PC-3 (cell line): ENCODE measurements at regions not wholly inside any gene's neighbourhood (a gene's known extent, or its start where the extent isn't known, plus 50 kb on each side); places are given as distances from the start of the nearest gene placed in this dataset.

Experiments used
- ATAC-seq: fragments of 200-7000 bp; cut with Tn5 transposase; 2 replicates; pipeline ENCODE4 v1.9.1; 2020; ENCODE audit warnings: mild to moderate bottlenecking, moderate library complexity
- BruUV-seq: library from RNA; stranded (reverse); fragments of 400-500 nt; replicated peaks from 2 replicates; lab custom pipeline; 2021; lab: Mats Ljungman, UMichigan
- CTCF ChIA-PET: fragments of 300-600 bp; sonication (Branson Sonifier 250); formaldehyde crosslinking; loops from one replicate; lab custom pipeline; 2022; ENCODE audit warnings: antibody characterized with exemption; lab: Charles Lee
- POLR2A ChIA-PET: fragments of 300-600 bp; sonication (Branson Sonifier 250); formaldehyde crosslinking; loops from one replicate; lab custom pipeline; 2022; ENCODE audit warnings: antibody characterized with exemption; ENCODE audit not compliant: unreplicated experiment; lab: Charles Lee
- DNase-seq: peaks from one replicate; pipeline ENCODE4 v3.0.0-alpha.2; 2015
- H2AFZ ChIP-seq: fragments of 300-600 bp; sonication (generic); 2 replicates; pipeline ENCODE4 v1.6.0; 2016; ENCODE audit warnings: antibody characterized with exemption, low read length
- H3F3A ChIP-seq: fragments of 300-600 bp; sonication (generic); one replicate; pipeline ENCODE4 v1.6.0; 2017; ENCODE audit warnings: antibody characterized with exemption, low read length, control low read depth, mild to moderate bottlenecking; ENCODE audit not compliant: unreplicated experiment
- H3K27ac ChIP-seq: fragments of 300-600 bp; sonication (generic); 2 replicates; pipeline ENCODE4 v1.5.1; 2016; ENCODE audit warnings: mild to moderate bottlenecking, low read length
- H3K27me3 ChIP-seq: fragments of 300-600 bp; sonication (generic); 2 replicates; pipeline ENCODE4 v1.6.1; 2016; ENCODE audit warnings: low read length, mixed read lengths
- H3K36me3 ChIP-seq: fragments of 300-600 bp; sonication (generic); 2 replicates; pipeline ENCODE4 v1.6.1; 2016; ENCODE audit warnings: low read depth, mixed run types, low read length, mixed read lengths
- H3K4me1 ChIP-seq: fragments of 300-600 bp; sonication (generic); 2 replicates; pipeline ENCODE4 v1.5.1; 2016; ENCODE audit warnings: low read length; ENCODE audit not compliant: insufficient read depth
- H3K4me2 ChIP-seq: fragments of 300-600 bp; sonication (generic); 2 replicates; pipeline ENCODE4 v1.6.0; 2016; ENCODE audit warnings: low read length
- H3K4me3 ChIP-seq: fragments of 300-600 bp; sonication (generic); 2 replicates; pipeline ENCODE4 v1.5.1; 2016; ENCODE audit warnings: mild to moderate bottlenecking, low read length, mixed read lengths
- H3K79me2 ChIP-seq: fragments of 300-600 bp; sonication (generic); 2 replicates; pipeline ENCODE4 v1.6.1; 2017; ENCODE audit warnings: low read length, mixed read lengths
- H3K9ac ChIP-seq: fragments of 300-600 bp; sonication (generic); 2 replicates; pipeline ENCODE4 v1.6.0; 2016; ENCODE audit warnings: mild to moderate bottlenecking, low read length
- H3K9me2 ChIP-seq: fragments of 300-600 bp; sonication (generic); replicated peaks from 2 replicates; pipeline ENCODE4 v1.6.1; 2016; ENCODE audit warnings: mixed run types, low read length, mixed read lengths
- H3K9me3 ChIP-seq: fragments of 300-600 bp; sonication (generic); 2 replicates; pipeline ENCODE4 v1.6.1; 2016; ENCODE audit warnings: low read length, mixed read lengths
- H4K20me1 ChIP-seq: fragments of 300-600 bp; sonication (generic); 2 replicates; pipeline ENCODE4 v1.6.1; 2016; ENCODE audit warnings: low read length, mixed read lengths
- CTCF ChIP-seq: fragments of 300-600 bp; sonication (generic); conservative IDR thresholded peaks from 2 replicates; pipeline ENCODE4 v1.5.1; 2017; ENCODE audit warnings: antibody characterized with exemption, low read depth, mild to moderate bottlenecking, low read length
- EZH2 ChIP-seq: fragments of 300-600 bp; sonication (generic); IDR thresholded peaks from one replicate; pipeline ENCODE4 v1.6.1; 2017; ENCODE audit warnings: antibody characterized with exemption, mild to moderate bottlenecking, low read length; ENCODE audit not compliant: unreplicated experiment
- EZH2phosphoT487 ChIP-seq: fragments of 300-600 bp; sonication (generic); IDR thresholded peaks from 2 replicates; pipeline ENCODE4 v1.6.1; 2018; ENCODE audit warnings: mild to moderate bottlenecking, antibody characterized with exemption, low read length, borderline replicate concordance
- intact Hi-C: fragments of 100-400 bp; cut with micrococcal nuclease; formaldehyde crosslinking; loops from 2 replicates; pipeline ENCODE4 v1.9.0; 2023

- CTCF ChIA-PET: interaction anchor here (0.7 kb wide), 1 partner anchor 17 kb away, joined by 3 read pairs; no protein-coding TSS in a partner anchor
- H3K9ac ChIP-seq: no peak overlapping the region
- TF ChIP-seq CTCF: no peak
- no peak for TF ChIP-seq EZH2
- TF ChIP-seq EZH2phosphoT487: no peak
Measured at GRCh38 chr4:56240554-56241174, 146.6 kb downstream of the AASDH start.

GRCh38 chr4:56238251-56238650 is 149.0 kb downstream of the AASDH start:
- DNase-seq (no peak), ATAC-seq (no peak)
- Histone ChIP-seq H3K27ac (no peak overlapping the region), H3K36me3 (no peaks in the 10 kb centered on the region), H3K27me3 (peaks cover 60% of the 10 kb centered on the region), H4K20me1 (no peaks in the 10 kb centered on the region), H3K9me2 (no peaks in the 10 kb centered on the region), H3K4me2 (no peak overlapping the region), H3K4me1 (no peaks in the 10 kb centered on the region), H2AFZ (no peak overlapping the region), H3K4me3 (no peak overlapping the region), H3K79me2 (no peaks in the 10 kb centered on the region), H3K9ac (no peak overlapping the region), H3F3A (no peaks in the 10 kb centered on the region), H3K9me3 (no peaks in the 10 kb centered on the region)
- TF ChIP-seq CTCF (no peak), EZH2 (no peak), EZH2phosphoT487 (no peak)
- POLR2A ChIA-PET: no interaction called here
- intact Hi-C loops: no loop called here
- BruUV-seq: no TSS peak
- CTCF ChIA-PET: no interaction called here

More at GRCh38 chr4:56240554-56241174, 146.6 kb downstream of the AASDH start:
- H3F3A ChIP-seq: no peaks in the 10 kb centered on the region
- H3K4me3 ChIP-seq: no peak overlapping the region
- ATAC-seq (no peak), DNase-seq (no peak)
- H3K9me2 ChIP-seq: no peaks in the 10 kb centered on the region
- no peak overlapping the region for H3K27ac ChIP-seq
- H3K4me2 ChIP-seq: no peak overlapping the region
- H3K79me2 ChIP-seq: no peaks in the 10 kb centered on the region
- H3K36me3 ChIP-seq: no peaks in the 10 kb centered on the region
- H3K9me3 ChIP-seq: no peaks in the 10 kb centered on the region
- BruUV-seq: no TSS peak
- H2AFZ ChIP-seq: no peak overlapping the region
- H3K4me1 ChIP-seq: no peaks in the 10 kb centered on the region
- POLR2A ChIA-PET: no interaction called here
- H4K20me1 ChIP-seq: no peaks in the 10 kb centered on the region
- intact Hi-C loops: no loop called here
- peaks cover 52% of the 10 kb centered on the region for H3K27me3 ChIP-seq

- Histone ChIP-seq H3K27me3 (peaks cover 44% of the 10 kb centered on the region; the same call in 1 of the 2 replicates), H4K20me1 (no peaks in the 10 kb centered on the region), H3K79me2 (no peaks in the 10 kb centered on the region), H3K36me3 (no peaks in the 10 kb centered on the region), H3K4me2 (no peak overlapping the region), H3K9me2 (no peaks in the 10 kb centered on the region), H3F3A (no peaks in the 10 kb centered on the region), H3K9me3 (no peaks in the 10 kb centered on the region), H2AFZ (no peak overlapping the region), H3K4me3 (no peak overlapping the region), H3K4me1 (no peaks in the 10 kb centered on the region), H3K27ac (no peak overlapping the region), H3K9ac (no peak overlapping the region)
- DNase-seq: no peak
- ChIA-PET POLR2A (no interaction called here), CTCF (no interaction called here)
- no peak for TF ChIP-seq EZH2
- TF ChIP-seq EZH2phosphoT487: no peak
- TF ChIP-seq CTCF: no peak
- intact Hi-C loops: no loop called here
- no peak for ATAC-seq
- BruUV-seq: no TSS peak
Measured at GRCh38 chr4:56235725-56236124, 151.6 kb downstream of the AASDH start.
